T-cell (primary cell): ENCODE measurements at regions not wholly inside any gene's neighbourhood (a gene's known extent, or its start where the extent isn't known, plus 50 kb on each side); places are given as distances from the start of the nearest gene placed in this dataset.

Source experiments
- ATAC-seq, 4 experiments: fragments of 200-7000 bp in 3 of 4; fragments of 150-1000 bp in 1 of 4; cut with Tn5 transposase; replicated peaks in 1 of 4; 1 replicate in 3 of 4; 2 replicates in 1 of 4; pipeline ENCODE4 v1.10.0; 2021; ENCODE audit warnings: moderate library complexity in 3 of 4, mild to moderate bottlenecking in 2 of 4, moderate number of reproducible peaks in 1 of 4
- CTCF ChIA-PET, 2 donors: fragments of 300-600 bp; sonication (Branson Sonifier 250); formaldehyde crosslinking; loops; one replicate each; lab custom pipeline; 2022; ENCODE audit warnings: antibody characterized with exemption in 2 of 2; lab: Charles Lee
- POLR2A ChIA-PET, 2 donors: fragments of 300-600 bp; sonication (Branson Sonifier 250); formaldehyde crosslinking; loops; one replicate each; lab custom pipeline; 2022; ENCODE audit warnings: antibody characterized with exemption in 2 of 2; lab: Charles Lee
- DNase-seq, 35 experiments: peaks; one replicate each; pipeline versions ENCODE4 v3.0.0 to v3.0.0-alpha.2; 2013 to 2023
- H3K27ac ChIP-seq: one replicate; pipeline ENCODE4 v1.5.1; 2013; ENCODE audit warnings: low read length
- H3K27me3 ChIP-seq, 2 experiments: replicated peaks in 1 of 2; 1 replicate in 1 of 2; 2 replicates in 1 of 2; pipeline versions ENCODE4 v1.6.1 to v1.7.0; 2013; ENCODE audit warnings: low read length in 1 of 2, mixed read lengths in 1 of 2; ENCODE audit not compliant: control insufficient read depth in 2 of 2, insufficient read depth in 2 of 2; ENCODE audit errors: extremely low read depth in 1 of 2
- H3K36me3 ChIP-seq, 2 donors: 1 replicate in 1 of 2; 2 replicates in 1 of 2; pipeline versions ENCODE4 v1.6.1 to v1.7.0; 2013; ENCODE audit warnings: low read length in 1 of 2; ENCODE audit not compliant: control insufficient read depth in 2 of 2, insufficient read depth in 1 of 2; ENCODE audit errors: extremely low read depth in 1 of 2
- H3K4me1 ChIP-seq, 2 experiments: 1 replicate in 1 of 2; 2 replicates in 1 of 2; pipeline versions ENCODE4 v1.6.1 to v1.7.0; 2013; ENCODE audit warnings: low read length in 2 of 2, mixed read lengths in 1 of 2; ENCODE audit not compliant: insufficient read depth in 2 of 2, control insufficient read depth in 1 of 2; ENCODE audit errors: extremely low read depth in 1 of 2
- H3K4me3 ChIP-seq, 2 donors: 1 replicate in 1 of 2; 2 replicates in 1 of 2; pipeline versions ENCODE4 v1.5.1 to v1.7.0; 2013; ENCODE audit warnings: mild to moderate bottlenecking in 2 of 2, low read length in 1 of 2, moderate library complexity in 1 of 2; ENCODE audit not compliant: control insufficient read depth in 1 of 2; ENCODE audit errors: extremely low read depth in 1 of 2
- H3K9me3 ChIP-seq: 2 replicates; pipeline ENCODE4 v1.7.0; 2013
- H3K27ac Mint-ChIP-seq, 2 donors: one replicate each; pipeline ENCODE4 v1.8.0; 2020 to 2021; ENCODE audit warnings: mild to moderate bottlenecking in 2 of 2, mixed read lengths in 2 of 2
- H3K27me3 Mint-ChIP-seq, 2 donors: one replicate each; pipeline ENCODE4 v1.8.0; 2021 to 2022; ENCODE audit warnings: mixed read lengths in 2 of 2
- H3K36me3 Mint-ChIP-seq: one replicate; pipeline ENCODE4 v1.8.0; 2021; ENCODE audit warnings: mixed read lengths
- H3K4me1 Mint-ChIP-seq, 3 donors: one replicate each; pipeline ENCODE4 v1.8.0; 2020 to 2022; ENCODE audit warnings: mixed read lengths in 3 of 3, mild to moderate bottlenecking in 1 of 3
- H3K4me3 Mint-ChIP-seq, 3 donors: one replicate each; pipeline ENCODE4 v1.8.0; 2020 to 2022; ENCODE audit warnings: mild to moderate bottlenecking in 3 of 3, mixed read lengths in 3 of 3, moderate library complexity in 3 of 3
- H3K9me3 Mint-ChIP-seq, 3 donors: one replicate each; pipeline ENCODE4 v1.8.0; 2020 to 2022; ENCODE audit warnings: mixed read lengths in 3 of 3
- WGBS: methylation state at CpG from one replicate; pipeline ENCODE4 v1.1.5; 2013; ENCODE audit warnings: missing lambda C conversion rate; ENCODE audit not compliant: insufficient coverage; 5-methylcytosine and 5-hydroxymethylcytosine counted together

- CTCF ChIA-PET = interaction anchor here in 1 of 2 donors (0.8 to 1.2 kb wide), 3 partner anchors 8 to 326 kb away, joined by 3 read pairs; no protein-coding TSS in a partner anchor
- Histone ChIP-seq H3K4me3 (no peak overlapping the region), H3K36me3 (no peaks in the 10 kb centered on the region), H3K27me3 (peaks cover 0 to 3% of the 10 kb centered on the region in 2 experiments), H3K27ac (no peak overlapping the region), H3K9me3 (no peaks in the 10 kb centered on the region), H3K4me1 (no peaks in the 10 kb centered on the region)
- H3K27me3 Mint-ChIP-seq = peaks cover 6 to 10% of the 10 kb centered on the region in 2 donors
- peaks cover 0 to 3% (median 0%) of the 10 kb centered on the region in 3 donors for H3K9me3 Mint-ChIP-seq
- no peak overlapping the region for H3K27ac Mint-ChIP-seq
- ATAC-seq (no peak), DNase-seq (no peak)
- H3K4me3 Mint-ChIP-seq = no peak overlapping the region
- no peaks in the 10 kb centered on the region for H3K36me3 Mint-ChIP-seq
- WGBS = no CpG with 5 or more reads among the region's 4 CpGs
- peaks cover 0 to 2% (median 0%) of the 10 kb centered on the region in 3 donors for H3K4me1 Mint-ChIP-seq
- POLR2A ChIA-PET = no interaction called here
Observed at GRCh38 chr3:101072300-101072699, 79.1 kb upstream of the ABI3BP start.

DNA sequence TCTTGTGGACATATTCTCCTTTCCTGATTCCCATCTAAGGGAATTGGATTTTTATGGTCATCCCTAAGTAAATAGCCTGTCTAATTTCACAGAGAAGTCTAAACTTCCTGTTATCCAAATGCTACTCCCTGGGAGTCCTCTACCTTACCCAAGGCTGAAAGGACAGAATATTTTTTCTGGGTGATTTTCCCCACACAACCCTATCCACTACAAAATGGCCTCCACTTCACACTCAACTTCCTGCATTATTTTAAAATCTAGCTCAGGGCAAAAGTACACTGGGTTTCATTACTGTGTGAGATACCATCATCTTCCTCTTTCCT lies 77.5 kb upstream of the ABI3BP start:
- H3K4me1 Mint-ChIP-seq = peaks cover 0 to 2% (median 0%) of the 10 kb centered on the region in 3 donors
- CTCF ChIA-PET = interaction anchor here in 1 of 2 donors (2.0 kb wide), 1 partner anchor 311 kb away, joined by 5 read pairs; no protein-coding TSS in a partner anchor
- Histone ChIP-seq H3K9me3 (no peaks in the 10 kb centered on the region), H3K27me3 (peaks cover 0 to 3% of the 10 kb centered on the region in 2 experiments), H3K4me3 (no peak overlapping the region), H3K27ac (no peak overlapping the region), H3K4me1 (no peaks in the 10 kb centered on the region), H3K36me3 (no peaks in the 10 kb centered on the region)
- ATAC-seq (no peak), DNase-seq (no peak)
- H3K27me3 Mint-ChIP-seq = peaks cover 8 to 12% of the 10 kb centered on the region in 2 donors
- POLR2A ChIA-PET = interaction anchor here in 1 of 2 donors (0.9 kb wide), 1 partner anchor 95 kb away, joined by 3 read pairs; no protein-coding TSS in a partner anchor
- peaks cover 0 to 3% (median 0%) of the 10 kb centered on the region in 3 donors for H3K9me3 Mint-ChIP-seq
- H3K27ac Mint-ChIP-seq = no peak overlapping the region
- H3K4me3 Mint-ChIP-seq = no peak overlapping the region
- H3K36me3 Mint-ChIP-seq = no peaks in the 10 kb centered on the region

DNA sequence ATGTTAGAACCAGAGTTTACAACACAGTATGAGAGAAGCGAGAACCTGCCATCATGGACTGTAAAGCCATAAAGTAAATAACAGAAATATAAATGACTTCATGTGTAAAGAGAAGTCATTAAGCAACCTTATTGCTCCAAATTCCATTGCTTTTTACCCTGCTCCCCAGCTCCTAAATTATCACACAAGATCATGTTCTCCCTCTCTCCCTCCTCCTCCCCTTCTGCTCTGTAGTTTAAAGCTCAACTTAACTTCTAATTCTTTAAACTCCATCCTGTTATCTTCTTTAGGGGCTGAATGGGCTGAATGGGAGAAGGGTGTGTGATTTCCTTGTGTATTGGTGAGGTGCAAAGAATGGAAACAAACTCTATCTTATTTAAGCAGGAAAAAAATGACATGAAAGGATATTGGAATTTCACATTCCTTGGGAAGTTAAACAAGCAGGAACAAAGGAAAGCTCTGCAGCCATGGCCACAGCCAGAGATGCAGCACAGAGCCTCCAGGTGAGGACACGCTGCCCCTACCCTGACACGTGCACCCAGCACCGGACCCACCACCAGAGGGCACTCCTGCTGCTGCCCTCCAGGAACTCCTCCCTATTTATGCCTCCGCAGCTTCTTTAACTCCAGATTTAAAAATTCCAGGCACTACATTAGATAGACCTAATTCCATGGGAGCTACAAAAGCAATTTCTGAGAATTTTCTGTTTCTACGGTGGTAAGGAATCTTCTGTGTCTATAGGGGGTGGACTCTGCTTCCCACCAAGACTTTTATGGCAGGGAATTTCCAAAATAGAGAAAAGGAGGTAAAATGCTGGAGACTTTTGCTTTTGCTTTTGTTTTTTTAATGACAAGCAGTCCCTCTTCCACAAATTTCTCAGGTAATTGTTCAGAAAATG lies 76.9 kb upstream of the ABI3BP start:
- H3K27me3 Mint-ChIP-seq = peaks cover 12 to 14% of the 10 kb centered on the region in 2 donors
- H3K27me3 ChIP-seq = peaks cover 0 to 3% of the 10 kb centered on the region in 2 experiments
- no peak overlapping the region for H3K4me3 ChIP-seq
- H3K9me3 Mint-ChIP-seq = peaks cover 0 to 3% (median 0%) of the 10 kb centered on the region in 3 donors
- DNase-seq = peak in 34 of 35 experiments; percentile 8 to 67 (median 36)
- ChIA-PET POLR2A (interaction anchor here (0.6 to 0.9 kb wide), 2 partner anchors 95 to 357 kb away, joined by 3 read pairs; no protein-coding TSS in a partner anchor), CTCF (interaction anchor here (0.6 to 2.0 kb wide), 3 partner anchors 305 to 516 kb away, joined by 4 to 5 read pairs (median 5); no protein-coding TSS in a partner anchor)
- H3K4me3 Mint-ChIP-seq = no peak overlapping the region
- WGBS = 35% methylated on average over 4 of the region's 6 CpGs
- ATAC-seq = peak in 3 of 4 experiments; percentile 38 to 65 (median 61)
- H3K36me3 ChIP-seq = no peaks in the 10 kb centered on the region
- no peaks in the 10 kb centered on the region for H3K4me1 ChIP-seq
- H3K9me3 ChIP-seq = no peaks in the 10 kb centered on the region
- no peaks in the 10 kb centered on the region for H3K36me3 Mint-ChIP-seq
- H3K27ac Mint-ChIP-seq = no peak overlapping the region
- H3K27ac ChIP-seq = no peak overlapping the region
- H3K4me1 Mint-ChIP-seq = peaks cover 0 to 2% (median 0%) of the 10 kb centered on the region in 3 donors

GRCh38 chr3:101068876-101069606 lies 75.8 kb upstream of the ABI3BP start:
- Histone ChIP-seq H3K4me1 (no peaks in the 10 kb centered on the region), H3K27ac (no peak overlapping the region), H3K4me3 (no peak overlapping the region), H3K27me3 (peaks cover 0 to 3% of the 10 kb centered on the region in 2 experiments), H3K9me3 (no peaks in the 10 kb centered on the region), H3K36me3 (no peaks in the 10 kb centered on the region)
- no CpG with 5 or more reads among the region's 1 CpG for WGBS
- ChIA-PET POLR2A (interaction anchor here in 1 of 2 donors (0.6 kb wide), 1 partner anchor 82 kb away, joined by 3 read pairs; no protein-coding TSS in a partner anchor), CTCF (interaction anchor here in 1 of 2 donors (2.0 kb wide), 1 partner anchor 313 kb away, joined by 5 read pairs; no protein-coding TSS in a partner anchor)
- Mint-ChIP-seq H3K9me3 (no peaks in the 10 kb centered on the region), H3K4me3 (no peak overlapping the region), H3K36me3 (no peaks in the 10 kb centered on the region), H3K4me1 (peaks cover 0 to 2% (median 0%) of the 10 kb centered on the region in 3 donors), H3K27ac (no peak overlapping the region), H3K27me3 (peaks cover 23% of the 10 kb centered on the region in 2 donors)
- ATAC-seq (no peak), DNase-seq (no peak)

DNA sequence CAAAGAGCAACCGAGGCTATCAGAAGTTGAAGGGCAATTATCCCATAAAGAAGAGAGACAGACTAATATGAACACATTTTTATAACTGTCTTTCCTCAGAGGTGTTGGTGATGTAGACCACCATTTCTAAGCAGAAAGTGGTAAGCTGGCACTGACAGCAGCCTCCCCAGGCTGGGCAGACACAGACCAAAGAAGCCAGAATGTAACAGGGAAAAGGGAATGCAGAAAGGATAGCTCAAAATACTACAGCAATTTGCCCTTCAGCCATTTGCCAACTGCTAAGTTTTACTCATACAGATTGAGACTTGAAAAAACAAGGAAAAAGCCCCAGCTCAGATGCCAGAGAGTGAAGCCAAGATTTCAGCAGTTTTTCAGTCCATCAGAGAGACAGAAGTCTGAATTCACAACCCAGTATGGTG lies 73.5 kb upstream of the ABI3BP start:
- Mint-ChIP-seq H3K9me3 (no peaks in the 10 kb centered on the region), H3K27me3 (peaks cover 33 to 36% of the 10 kb centered on the region in 2 donors), H3K4me3 (no peak overlapping the region), H3K36me3 (no peaks in the 10 kb centered on the region), H3K4me1 (peaks cover 0 to 2% (median 0%) of the 10 kb centered on the region in 3 donors), H3K27ac (no peak overlapping the region)
- H3K9me3 ChIP-seq = no peaks in the 10 kb centered on the region
- no peaks in the 10 kb centered on the region for H3K36me3 ChIP-seq
- H3K27me3 ChIP-seq = peaks cover 0 to 3% of the 10 kb centered on the region in 2 experiments
- H3K4me1 ChIP-seq = no peaks in the 10 kb centered on the region
- H3K4me3 ChIP-seq = no peak overlapping the region
- ATAC-seq (no peak), DNase-seq (no peak)
- ChIA-PET POLR2A (no interaction called here), CTCF (interaction anchor here in 1 of 2 donors (1.7 kb wide), 1 partner anchor 315 kb away, joined by 6 read pairs; no protein-coding TSS in a partner anchor)
- H3K27ac ChIP-seq = no peak overlapping the region
- WGBS = no CpG with 5 or more reads among the region's 1 CpG

DNA sequence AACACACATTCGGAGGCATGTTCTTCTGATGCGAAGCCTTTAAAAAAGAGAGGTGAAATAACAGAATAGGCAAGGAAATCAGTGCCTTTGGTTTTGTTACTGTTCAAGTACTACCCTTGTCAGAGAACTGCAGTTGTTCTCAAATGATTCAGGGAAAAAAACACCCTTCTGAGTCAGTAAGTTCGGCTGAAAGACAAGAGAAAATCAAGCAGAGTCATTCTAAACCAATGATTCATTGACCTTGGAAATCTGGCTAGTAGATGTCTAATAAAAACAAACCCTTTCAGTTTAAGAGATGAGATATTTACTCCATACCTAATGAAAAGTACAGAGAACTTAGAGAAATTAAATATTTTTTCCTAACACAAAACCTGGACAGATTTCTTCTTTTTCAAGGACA lies 72.7 kb upstream of the ABI3BP start:
- Mint-ChIP-seq H3K4me1 (peaks cover 0 to 1% (median 0%) of the 10 kb centered on the region in 3 donors), H3K4me3 (no peak overlapping the region), H3K9me3 (peaks cover 0 to 1% (median under 1%) of the 10 kb centered on the region in 3 donors), H3K36me3 (no peaks in the 10 kb centered on the region), H3K27ac (no peak overlapping the region), H3K27me3 (peaks cover 32 to 35% of the 10 kb centered on the region in 2 donors)
- H3K4me1 ChIP-seq = no peaks in the 10 kb centered on the region
- peaks cover 0 to 3% of the 10 kb centered on the region in 2 experiments for H3K27me3 ChIP-seq
- H3K9me3 ChIP-seq = no peaks in the 10 kb centered on the region
- 100% methylated on average over 1 of the region's 3 CpGs for WGBS
- H3K36me3 ChIP-seq = no peaks in the 10 kb centered on the region
- ATAC-seq = no peak
- POLR2A ChIA-PET = interaction anchor here in 1 of 2 donors (0.7 kb wide), 1 partner anchor 509 kb away, joined by 3 read pairs; no protein-coding TSS in a partner anchor
- no peak for DNase-seq
- CTCF ChIA-PET = no interaction called here
- H3K27ac ChIP-seq = no peak overlapping the region
- no peak overlapping the region for H3K4me3 ChIP-seq
